Breast epithelium (tissue), 3 donors: ENCODE measurements at regions not wholly inside any gene's neighbourhood (a gene's known extent, or its start where the extent isn't known, plus 50 kb on each side); places are given as distances from the start of the nearest gene placed in this dataset.

Source experiments
- CTCF ChIP-seq, 3 donors: fragments of 450-650 bp; IDR thresholded peaks; one replicate each; pipeline ENCODE4 v1.5.1; 2016 to 2017; ENCODE audit warnings: antibody characterized with exemption in 3 of 3, mild to moderate bottlenecking in 3 of 3, moderate library complexity in 3 of 3
- POLR2A ChIP-seq: fragments of 450-650 bp; IDR thresholded peaks from one replicate; pipeline ENCODE4 v1.6.1; 2016; ENCODE audit warnings: antibody characterized with exemption, mild to moderate bottlenecking, moderate library complexity
- POLR2AphosphoS5 ChIP-seq, 3 donors: sonication (generic); formaldehyde crosslinking; IDR thresholded peaks; one replicate each; pipeline ENCODE4 v1.6.1; 2017; ENCODE audit warnings: antibody characterized with exemption in 3 of 3

- TF ChIP-seq CTCF (IDR thresholded peaks at IDR 0.05) (no peak), POLR2A (no peak), POLR2AphosphoS5 (IDR thresholded peaks at IDR 0.05) (no peak)
Observed at GRCh38 chr16:52925143-52925542, 127.6 kb downstream of the CHD9NB start.
